Neuronal stem cell (in vitro differentiated cells): ENCODE measurements at regions not wholly inside any gene's neighbourhood (a gene's known extent, or its start where the extent isn't known, plus 50 kb on each side); places are given as distances from the start of the nearest gene placed in this dataset.
"Not testable (repeated sequence)": the region's sequence is repeated elsewhere in the genome, so short reads cannot be mapped to it uniquely, and the experiment has no call there.

ENCODE experiments used
- DNase-seq: peaks from one replicate; pipeline ENCODE4 v3.0.0-alpha.2; 2013; ENCODE audit warnings: low spot score
- H2AFZ ChIP-seq: one replicate; pipeline ENCODE4 v1.6.1; 2013; ENCODE audit warnings: mild to moderate bottlenecking, low read length, inconsistent platforms
- H2AK5ac ChIP-seq: 2 replicates; pipeline ENCODE4 v1.6.1; 2013; ENCODE audit warnings: low read depth, mild to moderate bottlenecking, inconsistent platforms, low read length, moderate library complexity, mixed read lengths
- H2BK120ac ChIP-seq: 2 replicates; pipeline ENCODE4 v1.6.1; 2013; ENCODE audit warnings: low read depth, mild to moderate bottlenecking, inconsistent platforms, low read length, moderate library complexity, mixed read lengths
- H2BK12ac ChIP-seq: one replicate; pipeline ENCODE4 v1.6.1; 2013; ENCODE audit warnings: low read length, inconsistent platforms
- H2BK15ac ChIP-seq: 2 replicates; pipeline ENCODE4 v1.6.1; 2013; ENCODE audit warnings: mild to moderate bottlenecking, low read length, inconsistent platforms, mixed read lengths
- H2BK5ac ChIP-seq: one replicate; pipeline ENCODE4 v1.6.1; 2013; ENCODE audit warnings: inconsistent platforms, mild to moderate bottlenecking, low read length, moderate library complexity
- H3K14ac ChIP-seq: one replicate; pipeline ENCODE4 v1.6.1; 2013; ENCODE audit warnings: low read length, inconsistent platforms
- H3K18ac ChIP-seq: 2 replicates; pipeline ENCODE4 v1.6.1; 2013; ENCODE audit warnings: low read length, inconsistent platforms
- H3K23ac ChIP-seq: 2 replicates; pipeline ENCODE4 v1.6.1; 2013; ENCODE audit warnings: low read depth, mild to moderate bottlenecking, mixed read lengths, low read length, inconsistent platforms; ENCODE audit not compliant: poor library complexity
- H3K27ac ChIP-seq: replicated peaks from 3 replicates; pipeline ENCODE4 v1.5.1; 2013; ENCODE audit warnings: low read length, inconsistent platforms
- H3K27me3 ChIP-seq, 3 experiments: 2 replicates each; pipeline ENCODE4 v1.6.1; 2013; ENCODE audit warnings: low read length in 3 of 3, mild to moderate bottlenecking in 2 of 3, inconsistent platforms in 1 of 3, low read depth in 1 of 3, mixed read lengths in 1 of 3, moderate library complexity in 1 of 3; ENCODE audit not compliant: control insufficient read depth in 3 of 3, insufficient read depth in 3 of 3
- H3K36me3 ChIP-seq, 2 donors: replicated peaks in 1 of 2; 2 replicates each; pipeline ENCODE4 v1.6.1; 2013; ENCODE audit warnings: low read length in 2 of 2; ENCODE audit not compliant: control insufficient read depth in 2 of 2, insufficient read depth in 2 of 2
- H3K4ac ChIP-seq: 2 replicates; pipeline ENCODE4 v1.6.1; 2013; ENCODE audit warnings: inconsistent platforms, mild to moderate bottlenecking, low read length, moderate library complexity
- H3K4me1 ChIP-seq, 2 donors: 1 replicate in 1 of 2; 2 replicates in 1 of 2; pipeline ENCODE4 v1.6.1; 2013; ENCODE audit warnings: low read length in 2 of 2, low read depth in 1 of 2; ENCODE audit not compliant: control insufficient read depth in 2 of 2, insufficient read depth in 1 of 2
- H3K4me2 ChIP-seq: one replicate; pipeline ENCODE4 v1.6.1; 2013; ENCODE audit warnings: mild to moderate bottlenecking, low read length, inconsistent platforms; ENCODE audit not compliant: insufficient read depth, poor library complexity, severe bottlenecking
- H3K4me3 ChIP-seq, 2 donors: 2 replicates each; pipeline ENCODE4 v1.5.1; 2013; ENCODE audit warnings: low read length in 2 of 2, mild to moderate bottlenecking in 2 of 2, inconsistent platforms in 1 of 2, moderate library complexity in 1 of 2
- H3K79me1 ChIP-seq: one replicate; pipeline ENCODE4 v1.6.1; 2013; ENCODE audit warnings: low read depth, mild to moderate bottlenecking, inconsistent platforms, low read length, moderate library complexity
- H3K9ac ChIP-seq: one replicate; pipeline ENCODE4 v1.6.1; 2013; ENCODE audit warnings: mild to moderate bottlenecking, low read depth, low read length, inconsistent platforms; ENCODE audit not compliant: poor library complexity
- H3K9me3 ChIP-seq, 2 donors: replicated peaks in 1 of 2; 2 replicates each; pipeline versions ENCODE3 to v1.6.1; 2013; ENCODE audit warnings: low read length in 2 of 2, mild to moderate bottlenecking in 2 of 2, inconsistent platforms in 1 of 2, low read depth in 1 of 2, mixed read lengths in 1 of 2, moderate library complexity in 1 of 2; ENCODE audit not compliant: control insufficient read depth in 2 of 2, insufficient read depth in 1 of 2
- H4K8ac ChIP-seq: one replicate; pipeline ENCODE4 v1.6.1; 2013; ENCODE audit warnings: low read depth, mild to moderate bottlenecking, inconsistent platforms, low read length, moderate library complexity
- H4K91ac ChIP-seq: one replicate; pipeline ENCODE4 v1.6.1; 2013; ENCODE audit warnings: low read length, low read depth, mild to moderate bottlenecking, inconsistent platforms; ENCODE audit not compliant: poor library complexity
- WGBS, 2 donors: extraction: QIAGEN DNeasy Blood & Tissue Kit; methylation state at CpG; one replicate each; pipeline ENCODE4 v1.1.7; 2013; ENCODE audit warnings: missing lambda C conversion rate in 2 of 2, mixed read lengths in 1 of 2; ENCODE audit not compliant: insufficient read length in 2 of 2, insufficient replicate concordance in 1 of 2; ENCODE audit errors: extremely low coverage in 2 of 2; 5-methylcytosine and 5-hydroxymethylcytosine counted together

DNA sequence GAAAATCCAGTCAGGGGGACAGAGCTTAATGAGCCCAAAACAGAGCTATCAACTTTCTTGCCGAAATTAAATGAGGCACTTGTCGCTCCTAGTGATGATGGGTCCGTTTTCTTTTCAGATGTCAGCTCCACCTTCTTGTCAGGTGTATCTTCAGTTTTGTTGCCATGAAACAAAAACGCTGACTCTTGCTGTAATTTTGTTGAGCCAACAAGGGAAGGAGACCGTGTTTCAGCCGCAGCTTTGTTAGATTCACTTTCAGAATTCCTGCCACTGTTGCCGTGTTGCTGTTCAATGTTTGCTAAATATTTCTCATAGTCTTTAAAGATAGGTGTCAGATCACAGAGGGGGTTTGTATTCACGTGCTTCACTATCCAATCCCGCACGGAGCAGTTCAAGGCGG lies 316.6 kb upstream of the CDH18 start:
- not testable (repeated sequence) for H3K9ac ChIP-seq, H3K23ac ChIP-seq, H3K4me3 ChIP-seq, H3K14ac ChIP-seq, H3K4me1 ChIP-seq, H2AK5ac ChIP-seq, H3K4me2 ChIP-seq, H3K79me1 ChIP-seq, H2BK120ac ChIP-seq, H3K27me3 ChIP-seq, H2AFZ ChIP-seq, H3K27ac ChIP-seq, H2BK12ac ChIP-seq, H4K8ac ChIP-seq, H2BK5ac ChIP-seq, H2BK15ac ChIP-seq, H3K9me3 ChIP-seq, H3K36me3 ChIP-seq, DNase-seq, H3K18ac ChIP-seq, H3K4ac ChIP-seq, H4K91ac ChIP-seq
- no CpG with 5 or more reads among the region's 11 CpGs for WGBS, 2 donors

GRCh38 chr5:20300110-20300509 lies 312.1 kb upstream of the CDH18 start:
- no peak for DNase-seq
- Histone ChIP-seq H3K18ac (no peak overlapping the region), H3K4ac (no peak overlapping the region), H2BK5ac (no peak overlapping the region), H4K91ac (no peak overlapping the region), H2BK15ac (no peak overlapping the region), H2AFZ (no peak overlapping the region), H3K36me3 (no peaks in the 10 kb centered on the region), H3K27me3 (no peaks in the 10 kb centered on the region), H3K27ac (no peak overlapping the region), H3K4me2 (no peak overlapping the region), H3K79me1 (no peaks in the 10 kb centered on the region), H3K14ac (no peak overlapping the region), H2AK5ac (no peak overlapping the region), H2BK12ac (no peak overlapping the region), H3K23ac (no peak overlapping the region), H3K9me3 (no peaks in the 10 kb centered on the region), H3K4me1 (no peaks in the 10 kb centered on the region), H4K8ac (no peak overlapping the region), H3K4me3 (no peak overlapping the region), H2BK120ac (no peak overlapping the region), H3K9ac (no peak overlapping the region)
- no CpG with 5 or more reads among the region's 4 CpGs for WGBS, 2 donors

GRCh38 chr5:20294696-20295095 lies 306.7 kb upstream of the CDH18 start:
- no peak overlapping the region for H3K4me3 ChIP-seq
- no peak overlapping the region for H2AFZ ChIP-seq
- no peak overlapping the region for H3K9ac ChIP-seq
- H2BK15ac ChIP-seq = no peak overlapping the region
- H2BK12ac ChIP-seq = no peak overlapping the region
- H2AK5ac ChIP-seq = no peak overlapping the region
- H3K79me1 ChIP-seq = no peaks in the 10 kb centered on the region
- no peak overlapping the region for H2BK120ac ChIP-seq
- no peak overlapping the region for H3K14ac ChIP-seq
- H4K8ac ChIP-seq = no peak overlapping the region
- H3K18ac ChIP-seq = no peak overlapping the region
- H3K23ac ChIP-seq = no peak overlapping the region
- H4K91ac ChIP-seq = no peak overlapping the region
- DNase-seq = no peak
- H3K36me3 ChIP-seq = no peaks in the 10 kb centered on the region
- H3K4me1 ChIP-seq = no peaks in the 10 kb centered on the region
- no peak overlapping the region for H3K4me2 ChIP-seq
- H3K27ac ChIP-seq = no peak overlapping the region
- H3K27me3 ChIP-seq = no peaks in the 10 kb centered on the region
- H3K4ac ChIP-seq = no peak overlapping the region
- H3K9me3 ChIP-seq = no peaks in the 10 kb centered on the region
- no peak overlapping the region for H2BK5ac ChIP-seq

DNA sequence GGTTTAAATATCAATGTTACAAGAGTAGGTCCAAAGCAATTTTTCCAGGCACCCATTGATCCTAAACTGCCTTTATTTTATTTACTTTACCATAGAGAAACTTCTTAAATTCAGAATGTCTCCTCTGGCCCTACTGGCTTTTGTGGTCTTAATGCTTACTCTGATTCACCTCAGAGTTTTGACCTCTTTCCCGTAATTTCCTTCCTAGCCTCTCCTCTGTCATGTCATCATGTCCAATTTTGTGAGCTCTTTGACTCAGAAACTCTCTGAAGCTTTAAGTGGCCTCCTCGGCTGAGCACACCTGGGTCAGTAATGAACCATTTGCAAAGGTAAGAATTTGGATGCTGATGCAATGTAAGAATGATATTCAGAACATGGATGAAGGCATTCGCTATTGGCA lies 303.8 kb upstream of the CDH18 start:
- Histone ChIP-seq H4K8ac (no peak overlapping the region), H3K27ac (no peak overlapping the region), H3K18ac (no peak overlapping the region), H2BK5ac (no peak overlapping the region), H3K27me3 (no peaks in the 10 kb centered on the region), H3K4ac (no peak overlapping the region), H3K14ac (no peak overlapping the region), H4K91ac (no peak overlapping the region), H3K4me3 (no peak overlapping the region), H2BK15ac (no peak overlapping the region), H3K79me1 (no peaks in the 10 kb centered on the region), H2BK120ac (no peak overlapping the region), H2AFZ (no peak overlapping the region), H3K9ac (no peak overlapping the region), H3K36me3 (no peaks in the 10 kb centered on the region), H3K23ac (no peak overlapping the region), H2BK12ac (no peak overlapping the region), H3K4me2 (no peak overlapping the region), H3K4me1 (no peaks in the 10 kb centered on the region), H2AK5ac (no peak overlapping the region), H3K9me3 (no peaks in the 10 kb centered on the region)
- no CpG with 5 or more reads among the region's 3 CpGs for WGBS, 2 donors
- DNase-seq = no peak
